ENCODE measurements at regions not wholly inside any gene's neighbourhood (a gene's known extent, or its start where the extent isn't known, plus 50 kb on each side); places are given as distances from the start of the nearest gene placed in this dataset.

GRCh38 chr7:21092766-21093702, 306.3 kb upstream of the SP8 start:
- Histone ChIP-seq H3K9me3 (ENCODE audit: insufficient read depth, low read length, severe bottlenecking) (no peaks in the 10 kb centered on the region), H3K27ac (ENCODE audit: low read length) (no peak overlapping the region), H3K4me1 (ENCODE audit: insufficient read depth, low read length) (no peaks in the 10 kb centered on the region), H3K79me2 (ENCODE audit: insufficient read depth, low read length) (no peaks in the 10 kb centered on the region), H2AFZ (ENCODE audit: low read depth, low read length) (no peak overlapping the region), H3K4me2 (ENCODE audit: insufficient read depth, low read length) (no peak overlapping the region), H3K27me3 (ENCODE audit: insufficient read depth, low read length, poor library complexity) (no peaks in the 10 kb centered on the region), H3K4me3 (ENCODE audit: low read depth in 1 of 2, low read length in 2 of 2) (no peak overlapping the region), H3K36me3 (ENCODE audit: insufficient read depth, low read length) (no peaks in the 10 kb centered on the region), H3K9ac (ENCODE audit: low read depth, low read length) (no peak overlapping the region), H4K20me1 (ENCODE audit: insufficient read depth, low read length) (no peaks in the 10 kb centered on the region)
- DNase-seq, result no peak
- ATAC-seq (ENCODE audit: insufficient read depth, low read depth), result no peak
- TF ChIP-seq CTCF (IDR thresholded peaks at IDR 0.05; ENCODE audit: borderline replicate concordance, extremely low read depth, low read length, poor library complexity, severe bottlenecking) (no peak), EZH2 (IDR thresholded peaks at IDR 0.05; ENCODE audit: borderline replicate concordance, low read depth, low read length, severe bottlenecking) (no peak)

GRCh38 chr7:21094589-21094988, 307.9 kb upstream of the SP8 start:
- H3K9ac ChIP-seq (ENCODE audit: low read depth, low read length), result no peak overlapping the region
- no peak overlapping the region for H3K27ac ChIP-seq (ENCODE audit: low read length)
- H3K9me3 ChIP-seq (ENCODE audit: insufficient read depth, low read length, severe bottlenecking), result no peaks in the 10 kb centered on the region
- no peaks in the 10 kb centered on the region for H3K79me2 ChIP-seq (ENCODE audit: insufficient read depth, low read length)
- no peaks in the 10 kb centered on the region for H3K36me3 ChIP-seq (ENCODE audit: insufficient read depth, low read length)
- H4K20me1 ChIP-seq (ENCODE audit: insufficient read depth, low read length), result no peaks in the 10 kb centered on the region
- no peaks in the 10 kb centered on the region for H3K4me1 ChIP-seq (ENCODE audit: insufficient read depth, low read length)
- ATAC-seq (ENCODE audit: insufficient read depth, low read depth) (no peak), DNase-seq (no peak)
- H2AFZ ChIP-seq (ENCODE audit: low read depth, low read length), result no peak overlapping the region
- no peak overlapping the region for H3K4me3 ChIP-seq (ENCODE audit: low read depth in 1 of 2, low read length in 2 of 2)
- no peaks in the 10 kb centered on the region for H3K27me3 ChIP-seq (ENCODE audit: insufficient read depth, low read length, poor library complexity)
- TF ChIP-seq CTCF (IDR thresholded peaks at IDR 0.05; ENCODE audit: borderline replicate concordance, extremely low read depth, low read length, poor library complexity, severe bottlenecking), result no peak
- TF ChIP-seq EZH2 (IDR thresholded peaks at IDR 0.05; ENCODE audit: borderline replicate concordance, low read depth, low read length, severe bottlenecking), result no peak
- H3K4me2 ChIP-seq (ENCODE audit: insufficient read depth, low read length), result no peak overlapping the region

- no peak for ATAC-seq (ENCODE audit: insufficient read depth, low read depth)
- Histone ChIP-seq H3K27me3 (ENCODE audit: insufficient read depth, low read length, poor library complexity) (peaks cover 5% of the 10 kb centered on the region), H3K27ac (ENCODE audit: low read length) (no peak overlapping the region), H3K4me1 (ENCODE audit: insufficient read depth, low read length) (no peaks in the 10 kb centered on the region), H3K36me3 (ENCODE audit: insufficient read depth, low read length) (no peaks in the 10 kb centered on the region), H3K4me2 (ENCODE audit: insufficient read depth, low read length) (no peak overlapping the region), H4K20me1 (ENCODE audit: insufficient read depth, low read length) (no peaks in the 10 kb centered on the region), H3K9me3 (ENCODE audit: insufficient read depth, low read length, severe bottlenecking) (no peaks in the 10 kb centered on the region), H3K4me3 (ENCODE audit: low read depth in 1 of 2, low read length in 2 of 2) (no peak overlapping the region), H3K9ac (ENCODE audit: low read depth, low read length) (no peak overlapping the region), H3K79me2 (ENCODE audit: insufficient read depth, low read length) (no peaks in the 10 kb centered on the region), H2AFZ (ENCODE audit: low read depth, low read length) (no peak overlapping the region)
- no peak for TF ChIP-seq EZH2 (IDR thresholded peaks at IDR 0.05; ENCODE audit: borderline replicate concordance, low read depth, low read length, severe bottlenecking)
- no peak for DNase-seq
Measured at GRCh38 chr7:21099432-21099831, 312.7 kb upstream of the SP8 start.

- Histone ChIP-seq H2AFZ (ENCODE audit: low read depth, low read length) (no peak overlapping the region), H3K27me3 (ENCODE audit: insufficient read depth, low read length, poor library complexity) (peaks cover 5% of the 10 kb centered on the region), H3K4me3 (ENCODE audit: low read depth in 1 of 2, low read length in 2 of 2) (no peak overlapping the region), H3K27ac (ENCODE audit: low read length) (no peak overlapping the region), H3K4me1 (ENCODE audit: insufficient read depth, low read length) (no peaks in the 10 kb centered on the region), H3K9ac (ENCODE audit: low read depth, low read length) (no peak overlapping the region), H3K36me3 (ENCODE audit: insufficient read depth, low read length) (no peaks in the 10 kb centered on the region), H3K79me2 (ENCODE audit: insufficient read depth, low read length) (no peaks in the 10 kb centered on the region), H3K9me3 (ENCODE audit: insufficient read depth, low read length, severe bottlenecking) (no peaks in the 10 kb centered on the region), H4K20me1 (ENCODE audit: insufficient read depth, low read length) (no peaks in the 10 kb centered on the region), H3K4me2 (ENCODE audit: insufficient read depth, low read length) (no peak overlapping the region)
- TF ChIP-seq EZH2 (IDR thresholded peaks at IDR 0.05; ENCODE audit: borderline replicate concordance, low read depth, low read length, severe bottlenecking) (no peak), CTCF (IDR thresholded peaks at IDR 0.05; ENCODE audit: borderline replicate concordance, extremely low read depth, low read length, poor library complexity, severe bottlenecking) (no peak)
- no peak for ATAC-seq (ENCODE audit: insufficient read depth, low read depth)
- no peak for DNase-seq
Measured at GRCh38 chr7:21099955-21100354, 313.3 kb upstream of the SP8 start.

Data from DND-41 (cell line).